ENCODE measurements at regions not wholly inside any gene's neighbourhood (a gene's known extent, or its start where the extent isn't known, plus 50 kb on each side); places are given as distances from the start of the nearest gene placed in this dataset.
"Not testable (repeated sequence)": the region's sequence is repeated elsewhere in the genome, so short reads cannot be mapped to it uniquely, and the experiment has no call there.

DNA sequence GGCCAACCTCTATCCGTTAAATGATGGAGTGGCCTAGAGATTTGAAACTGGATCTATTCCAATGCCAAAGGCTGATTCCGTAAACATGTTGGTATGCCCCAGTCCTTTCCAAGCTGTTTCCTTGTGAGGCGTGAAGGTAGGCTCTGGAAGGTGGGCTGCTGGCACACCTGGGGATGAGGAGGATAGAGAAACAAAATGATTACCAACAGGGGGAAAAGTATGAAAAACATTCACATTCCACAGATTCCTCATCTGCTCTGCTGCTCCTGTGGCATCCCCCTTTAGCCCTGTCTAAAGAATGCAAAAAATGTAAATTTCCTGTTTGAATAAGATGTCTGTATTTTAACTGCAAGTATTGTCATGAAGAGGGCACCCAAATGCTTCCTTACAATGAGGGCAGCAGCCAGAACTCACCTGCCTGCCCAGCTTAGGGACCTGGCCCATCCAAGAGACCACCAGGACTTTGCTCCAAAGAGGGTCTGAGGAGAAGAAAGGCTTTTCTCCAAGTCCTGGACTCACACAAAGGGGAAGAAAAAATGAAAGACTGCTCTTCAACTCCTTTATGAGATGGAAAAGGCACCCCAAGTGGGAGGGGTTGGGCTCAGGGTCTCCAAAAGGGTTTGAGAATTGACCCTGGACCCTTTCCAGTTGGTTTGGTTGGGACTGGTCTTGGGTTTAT, 132.3 kb upstream of the PELI1 start:
- DNase-seq (ENCODE audit: low read depth) (peak; percentile 40), FAIRE-seq (no peak)
- no peak for TF ChIP-seq CTCF (IDR thresholded peaks at IDR 0.05; ENCODE audit: insufficient read depth, low read length, severe bottlenecking)
- Histone ChIP-seq H3K36me3 (ENCODE audit: control insufficient read depth, insufficient read depth, low read length) (no peaks in the 10 kb centered on the region), H3K4me3 (ENCODE audit: low read depth, low read length) (no peak overlapping the region), H3K27me3 (ENCODE audit: control insufficient read depth, insufficient read depth, low read length) (no peaks in the 10 kb centered on the region)

DNA sequence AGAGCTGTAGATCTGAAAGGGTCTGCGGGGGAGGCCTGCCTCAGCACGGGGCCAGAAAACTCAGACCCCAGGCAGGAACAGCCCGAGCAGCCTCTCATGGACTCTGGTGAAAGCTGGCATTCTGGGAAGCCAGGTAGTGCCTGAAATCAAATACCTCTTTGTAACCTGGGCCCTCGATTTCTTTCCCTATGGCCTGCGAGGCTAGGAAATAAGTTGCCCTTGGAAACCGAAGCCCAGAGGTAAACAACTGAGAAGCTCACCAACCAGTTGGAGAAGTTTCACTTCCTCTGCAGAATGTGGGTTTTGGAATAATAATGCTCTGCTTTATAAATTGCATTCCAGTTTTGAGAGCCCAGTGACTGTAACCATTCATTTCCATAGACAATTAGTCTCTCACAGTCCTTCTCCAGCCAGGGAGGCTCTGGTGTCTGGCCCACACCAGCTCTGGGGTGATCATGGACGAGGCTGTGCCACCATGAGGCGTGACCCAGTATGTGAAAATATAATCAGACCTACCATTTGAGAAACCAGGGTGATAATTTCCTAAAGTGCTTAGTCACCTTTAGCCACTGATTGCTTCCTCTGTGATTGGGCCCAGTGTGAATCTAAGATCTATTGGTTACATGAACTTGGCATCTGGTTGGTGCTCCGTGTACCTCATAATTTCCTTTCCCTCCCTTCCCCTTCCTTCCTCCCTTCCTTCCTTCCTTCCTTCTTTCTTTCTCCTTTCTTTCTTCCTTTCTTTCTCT, 133.1 kb upstream of the PELI1 start:
- H3K4me3 ChIP-seq (ENCODE audit: low read depth, low read length), result no peak overlapping the region
- DNase-seq (ENCODE audit: low read depth) (peak; percentile 55), FAIRE-seq (no peak)
- no peaks in the 10 kb centered on the region for H3K36me3 ChIP-seq (ENCODE audit: control insufficient read depth, insufficient read depth, low read length)
- no peaks in the 10 kb centered on the region for H3K27me3 ChIP-seq (ENCODE audit: control insufficient read depth, insufficient read depth, low read length)
- no peak for TF ChIP-seq CTCF (IDR thresholded peaks at IDR 0.05; ENCODE audit: insufficient read depth, low read length, severe bottlenecking)

- H3K4me3 ChIP-seq (ENCODE audit: low read depth, low read length); DNase-seq (ENCODE audit: low read depth); H3K27me3 ChIP-seq (ENCODE audit: control insufficient read depth, insufficient read depth, low read length); H3K36me3 ChIP-seq (ENCODE audit: control insufficient read depth, insufficient read depth, low read length); FAIRE-seq: not testable (repeated sequence)
These were observed 136.6 kb upstream of the PELI1 start for GRCh38 chr2:64280812-64281211.

GRCh38 chr2:64283006-64283570, 138.9 kb upstream of the PELI1 start:
- DNase-seq (ENCODE audit: low read depth) (no peak), FAIRE-seq (no peak)
- no peaks in the 10 kb centered on the region for H3K36me3 ChIP-seq (ENCODE audit: control insufficient read depth, insufficient read depth, low read length)
- no peaks in the 10 kb centered on the region for H3K27me3 ChIP-seq (ENCODE audit: control insufficient read depth, insufficient read depth, low read length)
- no peak overlapping the region for H3K4me3 ChIP-seq (ENCODE audit: low read depth, low read length)
- no peak for TF ChIP-seq CTCF (IDR thresholded peaks at IDR 0.05; ENCODE audit: insufficient read depth, low read length, severe bottlenecking)

DNA sequence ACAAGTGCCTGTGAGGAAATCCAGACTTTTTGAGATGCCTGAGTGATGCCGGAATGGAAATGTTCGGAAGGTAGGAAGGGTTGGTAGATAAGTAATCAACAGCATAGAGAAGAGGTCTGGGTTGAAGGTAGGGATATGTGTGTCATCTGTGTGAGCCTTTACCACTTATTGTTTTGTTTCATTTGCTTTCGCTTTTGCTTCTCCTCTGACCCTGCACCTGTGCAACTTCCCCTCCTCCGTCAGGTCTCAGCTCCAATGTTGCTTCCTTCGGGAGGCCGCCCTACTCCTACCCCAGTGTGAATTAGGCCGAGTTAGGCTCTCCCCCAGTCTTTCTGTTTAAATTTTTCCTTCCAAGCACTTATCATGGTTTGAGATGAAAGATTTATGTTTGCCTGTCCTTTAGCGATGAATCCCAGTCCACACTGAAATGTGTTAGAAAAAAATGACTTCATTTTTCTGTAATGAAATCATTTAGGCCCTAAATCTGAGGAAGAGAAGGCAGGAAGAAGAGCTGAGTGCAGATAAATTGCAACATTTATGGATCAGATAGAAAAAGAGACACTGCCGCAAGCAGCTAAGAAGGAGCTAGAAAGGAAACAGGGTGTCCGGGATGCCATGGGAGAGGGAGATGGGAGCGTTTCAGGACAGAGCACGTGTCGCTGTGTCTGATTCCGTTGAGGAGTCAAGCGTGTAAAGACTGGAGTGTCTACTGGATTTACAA, 139.6 kb upstream of the PELI1 start:
- FAIRE-seq (no peak), DNase-seq (ENCODE audit: low read depth) (no peak)
- Histone ChIP-seq H3K4me3 (ENCODE audit: low read depth, low read length) (no peak overlapping the region), H3K27me3 (ENCODE audit: control insufficient read depth, insufficient read depth, low read length) (no peaks in the 10 kb centered on the region), H3K36me3 (ENCODE audit: control insufficient read depth, insufficient read depth, low read length) (no peaks in the 10 kb centered on the region)
- no peak for TF ChIP-seq CTCF (IDR thresholded peaks at IDR 0.05; ENCODE audit: insufficient read depth, low read length, severe bottlenecking)

GRCh38 chr2:64284751-64285150, 140.5 kb upstream of the PELI1 start:
- no peak for DNase-seq (ENCODE audit: low read depth)

More at GRCh38 chr2:64284751-64285150, 140.5 kb upstream of the PELI1 start:
- Histone ChIP-seq H3K36me3 (ENCODE audit: control insufficient read depth, insufficient read depth, low read length) (no peaks in the 10 kb centered on the region), H3K27me3 (ENCODE audit: control insufficient read depth, insufficient read depth, low read length) (no peaks in the 10 kb centered on the region), H3K4me3 (ENCODE audit: low read depth, low read length) (no peak overlapping the region)
- FAIRE-seq, result no peak
- TF ChIP-seq CTCF (IDR thresholded peaks at IDR 0.05; ENCODE audit: insufficient read depth, low read length, severe bottlenecking), result no peak
